DND-41 (cell line): ENCODE measurements at regions not wholly inside any gene's neighbourhood (a gene's known extent, or its start where the extent isn't known, plus 50 kb on each side); places are given as distances from the start of the nearest gene placed in this dataset.

ENCODE experiments used
- EZH2 ChIP-seq: IDR thresholded peaks from 3 replicates; pipeline ENCODE4 v1.6.1; 2012; ENCODE audit warnings: borderline replicate concordance, low read depth, mild to moderate bottlenecking, moderate library complexity, low read length, inconsistent platforms; ENCODE audit not compliant: severe bottlenecking
- TF ChIP-seq, protein P1 (sequence below): IDR thresholded peaks from 2 replicates; pipeline ENCODE4 v1.5.1; 2012; ENCODE audit warnings: borderline replicate concordance, low read length, moderate library complexity, mild to moderate bottlenecking; ENCODE audit not compliant: poor library complexity, severe bottlenecking; ENCODE audit errors: extremely low read depth

DNA sequence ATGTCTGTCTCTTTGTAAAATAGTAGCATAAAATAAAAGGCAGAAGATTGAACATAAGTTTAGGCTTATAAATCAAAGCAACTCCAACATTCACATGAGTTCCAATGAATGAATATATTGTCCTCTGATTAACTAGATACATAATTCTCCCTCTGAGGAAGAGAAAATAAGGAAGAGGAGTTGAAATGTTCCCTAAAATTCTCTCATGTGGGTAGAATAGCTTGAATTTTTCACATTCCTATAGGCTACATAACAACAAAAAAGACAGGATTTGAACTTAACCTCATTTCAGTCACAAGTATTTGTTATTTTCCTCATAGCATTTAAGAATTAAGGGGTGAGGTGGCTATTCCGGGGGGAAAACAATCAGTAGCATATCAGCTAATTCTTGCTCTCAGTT is 462.4 kb upstream of the NDST4 start:
- TF ChIP-seq, protein P1, sequence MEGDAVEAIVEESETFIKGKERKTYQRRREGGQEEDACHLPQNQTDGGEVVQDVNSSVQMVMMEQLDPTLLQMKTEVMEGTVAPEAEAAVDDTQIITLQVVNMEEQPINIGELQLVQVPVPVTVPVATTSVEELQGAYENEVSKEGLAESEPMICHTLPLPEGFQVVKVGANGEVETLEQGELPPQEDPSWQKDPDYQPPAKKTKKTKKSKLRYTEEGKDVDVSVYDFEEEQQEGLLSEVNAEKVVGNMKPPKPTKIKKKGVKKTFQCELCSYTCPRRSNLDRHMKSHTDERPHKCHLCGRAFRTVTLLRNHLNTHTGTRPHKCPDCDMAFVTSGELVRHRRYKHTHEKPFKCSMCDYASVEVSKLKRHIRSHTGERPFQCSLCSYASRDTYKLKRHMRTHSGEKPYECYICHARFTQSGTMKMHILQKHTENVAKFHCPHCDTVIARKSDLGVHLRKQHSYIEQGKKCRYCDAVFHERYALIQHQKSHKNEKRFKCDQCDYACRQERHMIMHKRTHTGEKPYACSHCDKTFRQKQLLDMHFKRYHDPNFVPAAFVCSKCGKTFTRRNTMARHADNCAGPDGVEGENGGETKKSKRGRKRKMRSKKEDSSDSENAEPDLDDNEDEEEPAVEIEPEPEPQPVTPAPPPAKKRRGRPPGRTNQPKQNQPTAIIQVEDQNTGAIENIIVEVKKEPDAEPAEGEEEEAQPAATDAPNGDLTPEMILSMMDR, result no peak
- no peak for TF ChIP-seq EZH2
